HepG2 (cell line): ENCODE measurements at regions not wholly inside any gene's neighbourhood (a gene's known extent, or its start where the extent isn't known, plus 50 kb on each side); places are given as distances from the start of the nearest gene placed in this dataset.

Experiments used
- ATAC-seq: fragments of 200-7000 bp; cut with Tn5 transposase; 3 replicates; pipeline ENCODE4 v1.9.1; 2020; ENCODE audit warnings: mild to moderate bottlenecking, moderate library complexity
- BruUV-seq: library from RNA; stranded (reverse); fragments of 400-500 nt; replicated peaks from 2 replicates; lab custom pipeline; 2021; lab: Mats Ljungman, UMichigan
- CTCF ChIA-PET: fragments of 300-600 bp; formaldehyde crosslinking; extraction: SDS; loops from one replicate; lab custom pipeline; 2021; ENCODE audit warnings: low total read pairs, inconsistent platforms, low intra/inter-chr PET ratio; lab: Yijun Ruan, JAX
- POLR2A ChIA-PET: fragments of 350-600 bp; sonication (Branson Sonifier 250); formaldehyde crosslinking; loops from one replicate; lab custom pipeline; 2020; ENCODE audit warnings: antibody characterized with exemption, inconsistent platforms; lab: Yijun Ruan, JAX
- DNase-seq: peaks from one replicate; pipeline ENCODE4 v3.0.0-alpha.2; 2015; ENCODE audit warnings: low spot score
- FAIRE-seq: peaks from 3 replicates; lab custom pipeline; 2011; peaks lifted over from hg19 to GRCh38; lab: Jason Lieb, UNC
- H2AFZ ChIP-seq: one replicate; pipeline ENCODE4 v1.6.1; 2011; ENCODE audit warnings: low read length, inconsistent platforms
- H3K27ac ChIP-seq: fragments of 300-600 bp; 3 replicates; pipeline ENCODE4 v1.8.0; 2011; ENCODE audit warnings: mixed run types, mild to moderate bottlenecking, mixed read lengths, low read length, inconsistent platforms; ENCODE audit not compliant: insufficient read depth; ENCODE audit errors: extremely low read length
- H3K27me3 ChIP-seq, 2 experiments: fragments of 200-600 bp in 1 of 2; 2 replicates in 1 of 2; 3 replicates in 1 of 2; pipeline versions ENCODE4 v1.6.0 to v1.8.0; 2011; ENCODE audit warnings: low read length in 2 of 2, mild to moderate bottlenecking in 2 of 2, moderate library complexity in 2 of 2, inconsistent platforms in 1 of 2; ENCODE audit not compliant: insufficient read depth in 2 of 2, control insufficient read depth in 1 of 2
- H3K36me3 ChIP-seq, 2 experiments: fragments of 200-600 bp in 1 of 2; replicated peaks in 1 of 2; 2 replicates in 1 of 2; 3 replicates in 1 of 2; pipeline versions ENCODE4 v1.5.1 to v1.8.0; 2011; ENCODE audit warnings: low read length in 2 of 2, inconsistent platforms in 1 of 2; ENCODE audit not compliant: insufficient read depth in 2 of 2, control insufficient read depth in 1 of 2
- H3K4me1 ChIP-seq: 2 replicates; pipeline ENCODE4 v1.5.1; 2012; ENCODE audit warnings: low read length, inconsistent platforms; ENCODE audit not compliant: insufficient read depth
- H3K4me2 ChIP-seq: 2 replicates; pipeline ENCODE4 v1.6.0; 2011; ENCODE audit warnings: low read depth, low read length, inconsistent platforms
- H3K4me3 ChIP-seq, 3 experiments: fragments of 200-600 bp in 1 of 3; sonication (generic), shearing (Covaris generic) in 1 of 3; replicated peaks in 1 of 3; 2 replicates each; pipeline ENCODE4 v1.5.1; 2011 to 2016; ENCODE audit warnings: low read length in 3 of 3, inconsistent platforms in 2 of 3, low read depth in 2 of 3, mild to moderate bottlenecking in 2 of 3, control low read depth in 1 of 3, mixed read lengths in 1 of 3; ENCODE audit not compliant: insufficient read depth in 1 of 3
- H3K79me2 ChIP-seq: one replicate; pipeline ENCODE4 v1.6.1; 2011; ENCODE audit warnings: low read length, inconsistent platforms; ENCODE audit not compliant: insufficient read depth
- H3K9ac ChIP-seq: 2 replicates; pipeline ENCODE4 v1.6.0; 2011; ENCODE audit warnings: mild to moderate bottlenecking, low read depth, low read length, inconsistent platforms; ENCODE audit not compliant: insufficient read depth
- H3K9me3 ChIP-seq: 2 replicates; pipeline ENCODE4 v1.5.1; 2012; ENCODE audit warnings: mild to moderate bottlenecking, low read length
- H4K20me1 ChIP-seq: 2 replicates; pipeline ENCODE4 v1.6.0; 2011; ENCODE audit warnings: inconsistent platforms, mild to moderate bottlenecking, low read length, moderate library complexity; ENCODE audit not compliant: insufficient read depth
- CENPX ChIP-seq: sonication (generic); formaldehyde crosslinking; IDR thresholded peaks from 2 replicates; pipeline ENCODE4 v1.9.0; 2021; ENCODE audit warnings: mild to moderate bottlenecking, missing genetic modification reagents, moderate library complexity
- ETS1 ChIP-seq: sonication (generic); formaldehyde crosslinking; IDR thresholded peaks from 2 replicates; pipeline ENCODE4 v1.4.0; 2020; ENCODE audit warnings: missing genetic modification reagents
- PBX3 ChIP-seq: sonication (generic); formaldehyde crosslinking; IDR thresholded peaks from 2 replicates; pipeline ENCODE4 v1.8.1; 2023; ENCODE audit warnings: missing genetic modification reagents, inconsistent platforms, borderline replicate concordance
- ZBTB20 ChIP-seq: sonication (generic); formaldehyde crosslinking; IDR thresholded peaks from 2 replicates; pipeline ENCODE4 v1.8.1; 2023; ENCODE audit warnings: missing genetic modification reagents, low read depth, mild to moderate bottlenecking, borderline replicate concordance
- ZIK1 ChIP-seq: sonication (generic); formaldehyde crosslinking; IDR thresholded peaks from 2 replicates; pipeline ENCODE4 v1.5.0; 2020; ENCODE audit warnings: mild to moderate bottlenecking, low read depth, missing genetic modification reagents, borderline replicate concordance
- ZNF142 ChIP-seq: sonication (generic); formaldehyde crosslinking; IDR thresholded peaks from 2 replicates; pipeline ENCODE4 v1.4.0; 2020; ENCODE audit warnings: missing genetic modification reagents
- ZNF329 ChIP-seq: sonication (generic); formaldehyde crosslinking; IDR thresholded peaks from 2 replicates; pipeline ENCODE4 v1.9.0; 2021; ENCODE audit warnings: low read depth, mild to moderate bottlenecking, missing genetic modification reagents
- ZNF557 ChIP-seq: sonication (generic); formaldehyde crosslinking; IDR thresholded peaks from 2 replicates; pipeline ENCODE4 v1.4.0; 2020; ENCODE audit warnings: missing genetic modification reagents
- ZNF598 ChIP-seq: sonication (generic); formaldehyde crosslinking; IDR thresholded peaks from 2 replicates; pipeline ENCODE4 v1.5.1; 2020; ENCODE audit warnings: mild to moderate bottlenecking, missing genetic modification reagents, borderline replicate concordance
- ZNF768 ChIP-seq: sonication (generic); formaldehyde crosslinking; IDR thresholded peaks from 2 replicates; pipeline ENCODE4 v1.4.0; 2020; ENCODE audit warnings: missing genetic modification reagents
- ZNF776 ChIP-seq: sonication (generic); formaldehyde crosslinking; IDR thresholded peaks from 2 replicates; pipeline ENCODE4 v1.4.0; 2020; ENCODE audit warnings: mild to moderate bottlenecking, missing genetic modification reagents
- WGBS: methylation state at CpG from one replicate; pipeline ENCODE4 v1.1.6; 2017; ENCODE audit warnings: low lambda C conversion rate; 5-methylcytosine and 5-hydroxymethylcytosine counted together
- in situ Hi-C: cut with HindIII; loops from 2 replicates; pipeline ENCODE4 v1.10.0; 2017; ENCODE audit warnings: low pct_unique_long_range_greater_than_20kb; ENCODE audit not compliant: extremely low pct_ligation_motif_present
- intact Hi-C: fragments of 100-400 bp; cut with micrococcal nuclease; formaldehyde crosslinking; loops from one replicate; pipeline ENCODE4 v1.10.0; 2022; ENCODE audit not compliant: unreplicated experiment
- TF ChIP-seq, protein P1 (sequence below): sonication (generic); formaldehyde crosslinking; IDR thresholded peaks from 2 replicates; pipeline ENCODE4 v1.4.0; 2020; ENCODE audit warnings: missing genetic modification reagents, mild to moderate bottlenecking, borderline replicate concordance

DNA sequence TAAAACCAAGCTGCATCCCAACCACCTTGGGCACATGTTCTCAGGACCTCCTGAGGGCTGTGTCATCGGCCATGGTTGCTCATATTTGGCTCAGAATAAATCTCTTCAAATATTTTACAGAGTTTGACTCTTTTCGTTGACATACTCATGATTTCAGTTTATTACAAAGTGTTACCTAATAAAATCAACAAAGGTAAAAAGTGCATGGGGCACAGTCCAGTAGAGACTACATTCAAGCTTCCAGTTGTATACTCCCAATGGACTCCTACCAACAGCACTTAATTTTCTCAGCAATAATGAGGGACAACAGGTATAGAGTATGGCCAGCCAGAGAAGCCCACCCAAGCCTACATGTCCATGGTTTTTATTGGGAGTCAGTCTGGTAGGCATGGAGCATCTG, 347.9 kb upstream of the FAT3 start (continued):
- TF ChIP-seq PBX3 (CRISPR knock-in tag): no peak

GRCh38 chr11:91872243-91872642, 352.4 kb upstream of the FAT3 start:
- CTCF ChIA-PET: no interaction called here
- no peak for TF ChIP-seq ZNF776 (CRISPR knock-in tag)
- no peak for TF ChIP-seq ZNF557
- no peak for TF ChIP-seq ZNF329
- no peak for TF ChIP-seq ZIK1 (CRISPR knock-in tag)
- no peak for TF ChIP-seq CENPX (CRISPR knock-in tag)
- TF ChIP-seq ZNF598: no peak
- TF ChIP-seq ZNF142 (CRISPR knock-in tag): no peak
- TF ChIP-seq, protein P1, sequence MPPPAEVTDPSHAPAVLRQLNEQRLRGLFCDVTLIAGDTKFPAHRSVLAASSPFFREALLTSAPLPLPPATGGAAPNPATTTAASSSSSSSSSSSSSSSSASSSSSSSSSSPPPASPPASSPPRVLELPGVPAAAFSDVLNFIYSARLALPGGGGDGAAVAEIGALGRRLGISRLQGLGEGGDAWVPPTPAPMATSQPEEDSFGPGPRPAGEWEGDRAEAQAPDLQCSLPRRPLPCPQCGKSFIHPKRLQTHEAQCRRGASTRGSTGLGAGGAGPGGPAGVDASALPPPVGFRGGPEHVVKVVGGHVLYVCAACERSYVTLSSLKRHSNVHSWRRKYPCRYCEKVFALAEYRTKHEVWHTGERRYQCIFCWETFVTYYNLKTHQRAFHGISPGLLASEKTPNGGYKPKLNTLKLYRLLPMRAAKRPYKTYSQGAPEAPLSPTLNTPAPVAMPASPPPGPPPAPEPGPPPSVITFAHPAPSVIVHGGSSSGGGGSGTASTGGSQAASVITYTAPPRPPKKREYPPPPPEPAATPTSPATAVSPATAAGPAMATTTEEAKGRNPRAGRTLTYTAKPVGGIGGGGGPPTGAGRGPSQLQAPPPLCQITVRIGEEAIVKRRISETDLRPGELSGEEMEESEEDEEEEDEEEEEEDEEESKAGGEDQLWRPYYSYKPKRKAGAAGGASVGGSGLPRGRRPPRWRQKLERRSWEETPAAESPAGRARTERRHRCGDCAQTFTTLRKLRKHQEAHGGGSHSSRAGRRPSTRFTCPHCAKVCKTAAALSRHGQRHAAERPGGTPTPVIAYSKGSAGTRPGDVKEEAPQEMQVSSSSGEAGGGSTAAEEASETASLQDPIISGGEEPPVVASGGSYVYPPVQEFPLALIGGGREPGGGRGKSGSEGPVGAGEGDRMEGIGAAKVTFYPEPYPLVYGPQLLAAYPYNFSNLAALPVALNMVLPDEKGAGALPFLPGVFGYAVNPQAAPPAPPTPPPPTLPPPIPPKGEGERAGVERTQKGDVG (CRISPR knock-in tag): no peak
- no peak for TF ChIP-seq ZNF768 (CRISPR knock-in tag)
- TF ChIP-seq ZBTB20 (CRISPR knock-in tag): no peak
- TF ChIP-seq ETS1 (CRISPR knock-in tag): no peak

More at GRCh38 chr11:91872243-91872642, 352.4 kb upstream of the FAT3 start:
- H3K36me3 ChIP-seq: no peaks in the 10 kb centered on the region
- no peak overlapping the region for H3K4me2 ChIP-seq
- ATAC-seq (no peak), DNase-seq (no peak), FAIRE-seq (no peak)
- POLR2A ChIA-PET: no interaction called here
- H3K4me3 ChIP-seq: no peak overlapping the region
- H3K9me3 ChIP-seq: no peaks in the 10 kb centered on the region
- H2AFZ ChIP-seq: no peak overlapping the region
- intact Hi-C loops: no loop called here
- H3K79me2 ChIP-seq: no peaks in the 10 kb centered on the region
- no peaks in the 10 kb centered on the region for H3K27me3 ChIP-seq
- no peaks in the 10 kb centered on the region for H3K4me1 ChIP-seq
- no peak overlapping the region for H3K9ac ChIP-seq
- no peak overlapping the region for H3K27ac ChIP-seq
- BruUV-seq: no TSS peak
- in situ Hi-C loops: no loop called here
- WGBS: 11% methylated on average over 5 of the region's 5 CpGs
- H4K20me1 ChIP-seq: no peaks in the 10 kb centered on the region
